GM23338 (cell line): ENCODE measurements at regions not wholly inside any gene's neighbourhood (a gene's known extent, or its start where the extent isn't known, plus 50 kb on each side); places are given as distances from the start of the nearest gene placed in this dataset.

Experiments
- ATAC-seq: fragments of 200-7000 bp; cut with Tn5 transposase; 3 replicates; pipeline ENCODE4 v1.9.1; 2020
- DNase-seq: peaks from one replicate; pipeline ENCODE4 v3.0.0-alpha.2; 2015; ENCODE audit warnings: low spot score
- H2AFZ ChIP-seq: fragments of 200-600 bp; sonication (generic); 2 replicates; pipeline ENCODE4 v1.8.0; 2016; ENCODE audit warnings: antibody characterized with exemption, mild to moderate bottlenecking, moderate library complexity
- H3F3A ChIP-seq: fragments of 200-600 bp; sonication (generic); replicated peaks from 2 replicates; pipeline ENCODE4 v1.8.0; 2017; ENCODE audit warnings: antibody characterized with exemption, mixed run types, low read depth
- H3K27ac ChIP-seq: fragments of 200-600 bp; sonication (generic); 2 replicates; pipeline ENCODE4 v1.6.1; 2016; ENCODE audit warnings: low read depth
- H3K27me3 ChIP-seq: fragments of 200-600 bp; sonication (generic); 2 replicates; pipeline ENCODE4 v1.8.0; 2016; ENCODE audit warnings: mild to moderate bottlenecking, mixed run types, moderate library complexity; ENCODE audit not compliant: insufficient read depth
- H3K36me3 ChIP-seq: fragments of 200-600 bp; sonication (generic); 2 replicates; pipeline ENCODE4 v1.8.0; 2016; ENCODE audit warnings: mild to moderate bottlenecking; ENCODE audit not compliant: insufficient read depth
- H3K4me1 ChIP-seq: fragments of 200-600 bp; sonication (generic); 2 replicates; pipeline ENCODE4 v1.8.0; 2016; ENCODE audit warnings: mild to moderate bottlenecking, moderate library complexity; ENCODE audit not compliant: insufficient read depth
- H3K4me2 ChIP-seq: fragments of 200-600 bp; sonication (generic); 2 replicates; pipeline ENCODE4 v1.7.1; 2017; ENCODE audit warnings: mixed run types
- H3K4me3 ChIP-seq: fragments of 200-600 bp; sonication (generic); 2 replicates; pipeline ENCODE4 v1.6.1; 2016; ENCODE audit warnings: mixed run types
- H3K79me2 ChIP-seq: fragments of 200-600 bp; sonication (generic); replicated peaks from 2 replicates; pipeline ENCODE4 v1.8.0; 2017; ENCODE audit warnings: mild to moderate bottlenecking; ENCODE audit not compliant: insufficient read depth
- H3K9me2 ChIP-seq: fragments of 200-600 bp; sonication (generic); 2 replicates; pipeline ENCODE4 v1.8.0; 2017; ENCODE audit not compliant: insufficient read depth
- H4K20me1 ChIP-seq: fragments of 200-600 bp; sonication (generic); replicated peaks from 2 replicates; pipeline ENCODE4 v1.8.0; 2017; ENCODE audit warnings: mild to moderate bottlenecking; ENCODE audit not compliant: insufficient read depth
- H3K27ac Mint-ChIP-seq: 2 replicates; pipeline ENCODE4 v1.8.0; 2020; ENCODE audit warnings: inconsistent platforms, mild to moderate bottlenecking, moderate library complexity, mixed read lengths
- H3K27me3 Mint-ChIP-seq: 3 replicates; pipeline ENCODE4 v1.8.0; 2022; ENCODE audit warnings: low read depth, mild to moderate bottlenecking, moderate library complexity, mixed read lengths, inconsistent platforms; ENCODE audit not compliant: insufficient read depth, poor library complexity
- H3K36me3 Mint-ChIP-seq: 3 replicates; pipeline ENCODE4 v1.8.0; 2021; ENCODE audit warnings: low read depth, mild to moderate bottlenecking, inconsistent platforms, moderate library complexity, mixed read lengths
- H3K4me1 Mint-ChIP-seq: 3 replicates; pipeline ENCODE4 v1.8.0; 2020; ENCODE audit warnings: mild to moderate bottlenecking, inconsistent platforms, mixed read lengths
- H3K4me3 Mint-ChIP-seq: 3 replicates; pipeline ENCODE4 v1.8.0; 2021; ENCODE audit warnings: moderate library complexity, mild to moderate bottlenecking, inconsistent platforms, mixed read lengths
- H3K9me3 Mint-ChIP-seq: 3 replicates; pipeline ENCODE4 v1.8.0; 2020; ENCODE audit warnings: moderate library complexity, mild to moderate bottlenecking, inconsistent platforms, mixed read lengths
- CREB1 ChIP-seq: fragments of 250-450 bp; sonication (Bioruptor Pico); IDR thresholded peaks from 2 replicates; pipeline ENCODE4 v1.5.0; 2020; ENCODE audit warnings: low read depth, mild to moderate bottlenecking, moderate library complexity
- EZH2 ChIP-seq: fragments of 200-600 bp; sonication (generic); IDR thresholded peaks from one replicate; pipeline ENCODE4 v1.8.0; 2017; ENCODE audit warnings: antibody characterized with exemption, mild to moderate bottlenecking, low read depth; ENCODE audit not compliant: unreplicated experiment
- EZH2phosphoT487 ChIP-seq: fragments of 200-600 bp; sonication (generic); IDR thresholded peaks from one replicate; pipeline ENCODE4 v1.8.1; 2018; ENCODE audit warnings: antibody characterized with exemption; ENCODE audit not compliant: unreplicated experiment
- JUNB ChIP-seq: IDR thresholded peaks from one replicate; pipeline ENCODE4 v1.6.1; 2016; ENCODE audit warnings: antibody characterized with exemption; ENCODE audit not compliant: unreplicated experiment
- NANOG ChIP-seq: IDR thresholded peaks from 2 replicates; pipeline ENCODE4 v1.6.1; 2016; ENCODE audit warnings: antibody characterized with exemption, borderline replicate concordance
- STAT1 ChIP-seq: IDR thresholded peaks from one replicate; pipeline ENCODE4 v1.6.1; 2016; ENCODE audit warnings: antibody characterized with exemption; ENCODE audit not compliant: unreplicated experiment
- ZNF114 ChIP-seq: fragments of 250-450 bp; sonication (Bioruptor Pico); IDR thresholded peaks from 2 replicates; pipeline ENCODE4 v1.5.0; 2020; ENCODE audit warnings: mild to moderate bottlenecking, moderate library complexity
- ZNF331 ChIP-seq: fragments of 250-450 bp; sonication (Bioruptor Pico); IDR thresholded peaks from 2 replicates; pipeline ENCODE4 v1.5.0; 2020; ENCODE audit warnings: low read depth, mild to moderate bottlenecking, moderate library complexity
- TF ChIP-seq, protein P1 (sequence below): IDR thresholded peaks from one replicate; pipeline ENCODE4 v1.6.1; 2018; ENCODE audit warnings: antibody characterized with exemption; ENCODE audit not compliant: unreplicated experiment
- TF ChIP-seq, protein P2 (sequence below): IDR thresholded peaks from 2 replicates; pipeline ENCODE4 v1.6.1; 2016; ENCODE audit warnings: antibody characterized with exemption
- TF ChIP-seq, protein P3 (sequence below), 2 experiments: fragments of 200-600 bp in 1 of 2; sonication (generic) in 1 of 2; conservative IDR thresholded peaks; 2 replicates each; pipeline versions ENCODE4 v1.5.1 to v1.6.1; 2016 to 2017; ENCODE audit warnings: antibody characterized with exemption in 2 of 2, low read depth in 2 of 2, mild to moderate bottlenecking in 2 of 2, moderate library complexity in 1 of 2

DNA sequence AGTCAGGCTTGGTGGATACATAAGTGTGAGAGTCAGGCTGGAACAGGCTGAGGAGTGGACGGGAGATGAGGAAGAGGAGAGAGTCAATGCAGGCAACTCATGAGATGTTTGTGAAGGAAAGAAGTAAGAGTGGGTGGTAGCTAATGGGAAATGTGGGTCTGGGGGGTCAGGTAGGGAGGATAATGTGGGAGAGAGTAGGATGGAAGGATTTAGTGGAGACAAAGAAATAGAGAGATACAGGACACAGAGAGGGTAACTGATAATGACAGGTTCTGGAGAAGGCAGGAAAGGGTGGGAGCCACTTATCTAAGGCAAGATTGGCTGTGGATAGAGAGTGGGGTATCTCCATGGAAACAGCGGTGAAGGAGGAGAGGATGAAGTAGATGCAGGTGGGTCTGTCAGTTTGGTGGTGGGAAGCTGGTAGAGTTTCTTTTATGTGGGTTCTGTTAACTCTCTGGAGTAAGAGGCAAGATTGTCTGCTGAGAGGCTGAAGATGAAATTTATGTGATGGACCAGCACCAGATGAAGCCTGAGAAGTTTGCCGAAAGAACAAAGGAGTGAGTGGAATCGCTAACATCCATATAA lies 190.6 kb upstream of the SPRED2 start:
- no peak for TF ChIP-seq NANOG
- no peak for TF ChIP-seq CREB1 (CRISPR knock-in tag)
- no peak for TF ChIP-seq EZH2
- TF ChIP-seq, protein P1, sequence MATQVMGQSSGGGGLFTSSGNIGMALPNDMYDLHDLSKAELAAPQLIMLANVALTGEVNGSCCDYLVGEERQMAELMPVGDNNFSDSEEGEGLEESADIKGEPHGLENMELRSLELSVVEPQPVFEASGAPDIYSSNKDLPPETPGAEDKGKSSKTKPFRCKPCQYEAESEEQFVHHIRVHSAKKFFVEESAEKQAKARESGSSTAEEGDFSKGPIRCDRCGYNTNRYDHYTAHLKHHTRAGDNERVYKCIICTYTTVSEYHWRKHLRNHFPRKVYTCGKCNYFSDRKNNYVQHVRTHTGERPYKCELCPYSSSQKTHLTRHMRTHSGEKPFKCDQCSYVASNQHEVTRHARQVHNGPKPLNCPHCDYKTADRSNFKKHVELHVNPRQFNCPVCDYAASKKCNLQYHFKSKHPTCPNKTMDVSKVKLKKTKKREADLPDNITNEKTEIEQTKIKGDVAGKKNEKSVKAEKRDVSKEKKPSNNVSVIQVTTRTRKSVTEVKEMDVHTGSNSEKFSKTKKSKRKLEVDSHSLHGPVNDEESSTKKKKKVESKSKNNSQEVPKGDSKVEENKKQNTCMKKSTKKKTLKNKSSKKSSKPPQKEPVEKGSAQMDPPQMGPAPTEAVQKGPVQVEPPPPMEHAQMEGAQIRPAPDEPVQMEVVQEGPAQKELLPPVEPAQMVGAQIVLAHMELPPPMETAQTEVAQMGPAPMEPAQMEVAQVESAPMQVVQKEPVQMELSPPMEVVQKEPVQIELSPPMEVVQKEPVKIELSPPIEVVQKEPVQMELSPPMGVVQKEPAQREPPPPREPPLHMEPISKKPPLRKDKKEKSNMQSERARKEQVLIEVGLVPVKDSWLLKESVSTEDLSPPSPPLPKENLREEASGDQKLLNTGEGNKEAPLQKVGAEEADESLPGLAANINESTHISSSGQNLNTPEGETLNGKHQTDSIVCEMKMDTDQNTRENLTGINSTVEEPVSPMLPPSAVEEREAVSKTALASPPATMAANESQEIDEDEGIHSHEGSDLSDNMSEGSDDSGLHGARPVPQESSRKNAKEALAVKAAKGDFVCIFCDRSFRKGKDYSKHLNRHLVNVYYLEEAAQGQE: no peak
- no peak for TF ChIP-seq ZNF331
- TF ChIP-seq, protein P2, sequence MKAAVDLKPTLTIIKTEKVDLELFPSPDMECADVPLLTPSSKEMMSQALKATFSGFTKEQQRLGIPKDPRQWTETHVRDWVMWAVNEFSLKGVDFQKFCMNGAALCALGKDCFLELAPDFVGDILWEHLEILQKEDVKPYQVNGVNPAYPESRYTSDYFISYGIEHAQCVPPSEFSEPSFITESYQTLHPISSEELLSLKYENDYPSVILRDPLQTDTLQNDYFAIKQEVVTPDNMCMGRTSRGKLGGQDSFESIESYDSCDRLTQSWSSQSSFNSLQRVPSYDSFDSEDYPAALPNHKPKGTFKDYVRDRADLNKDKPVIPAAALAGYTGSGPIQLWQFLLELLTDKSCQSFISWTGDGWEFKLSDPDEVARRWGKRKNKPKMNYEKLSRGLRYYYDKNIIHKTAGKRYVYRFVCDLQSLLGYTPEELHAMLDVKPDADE: no peak
- no peak for TF ChIP-seq JUNB
- TF ChIP-seq, protein P3, sequence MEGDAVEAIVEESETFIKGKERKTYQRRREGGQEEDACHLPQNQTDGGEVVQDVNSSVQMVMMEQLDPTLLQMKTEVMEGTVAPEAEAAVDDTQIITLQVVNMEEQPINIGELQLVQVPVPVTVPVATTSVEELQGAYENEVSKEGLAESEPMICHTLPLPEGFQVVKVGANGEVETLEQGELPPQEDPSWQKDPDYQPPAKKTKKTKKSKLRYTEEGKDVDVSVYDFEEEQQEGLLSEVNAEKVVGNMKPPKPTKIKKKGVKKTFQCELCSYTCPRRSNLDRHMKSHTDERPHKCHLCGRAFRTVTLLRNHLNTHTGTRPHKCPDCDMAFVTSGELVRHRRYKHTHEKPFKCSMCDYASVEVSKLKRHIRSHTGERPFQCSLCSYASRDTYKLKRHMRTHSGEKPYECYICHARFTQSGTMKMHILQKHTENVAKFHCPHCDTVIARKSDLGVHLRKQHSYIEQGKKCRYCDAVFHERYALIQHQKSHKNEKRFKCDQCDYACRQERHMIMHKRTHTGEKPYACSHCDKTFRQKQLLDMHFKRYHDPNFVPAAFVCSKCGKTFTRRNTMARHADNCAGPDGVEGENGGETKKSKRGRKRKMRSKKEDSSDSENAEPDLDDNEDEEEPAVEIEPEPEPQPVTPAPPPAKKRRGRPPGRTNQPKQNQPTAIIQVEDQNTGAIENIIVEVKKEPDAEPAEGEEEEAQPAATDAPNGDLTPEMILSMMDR (conservative IDR thresholded peaks at IDR 0.05; ENCODE audit: low read depth in 2 of 2): no peak
- TF ChIP-seq ZNF114 (CRISPR knock-in tag): no peak
- no peak for TF ChIP-seq EZH2phosphoT487
- no peak for TF ChIP-seq STAT1
- no peak overlapping the region for H3K4me3 Mint-ChIP-seq

More for the DNA sequence above, 190.6 kb upstream of the SPRED2 start:
- Mint-ChIP-seq H3K9me3 (no peaks in the 10 kb centered on the region), H3K4me1 (no peaks in the 10 kb centered on the region), H3K27ac (no peak overlapping the region), H3K27me3 (peaks cover 4% of the 10 kb centered on the region), H3K36me3 (no peaks in the 10 kb centered on the region)
- H3K9me2 ChIP-seq: no peaks in the 10 kb centered on the region
- no peaks in the 10 kb centered on the region for H4K20me1 ChIP-seq
- no peaks in the 10 kb centered on the region for H3F3A ChIP-seq
- H3K36me3 ChIP-seq: no peaks in the 10 kb centered on the region
- ATAC-seq: no peak
- no peak overlapping the region for H3K4me3 ChIP-seq
- H3K27me3 ChIP-seq: 0 out of 2 replicates have a peak, but pooled peaks cover 3% of the 10 kb centered on the region
- no peak for DNase-seq
- no peak overlapping the region for H2AFZ ChIP-seq
- H3K4me1 ChIP-seq: no peaks in the 10 kb centered on the region
- no peak overlapping the region for H3K27ac ChIP-seq
- no peak overlapping the region for H3K4me2 ChIP-seq
- H3K79me2 ChIP-seq: no peaks in the 10 kb centered on the region
